ENCODE measurements at regions not wholly inside any gene's neighbourhood (a gene's known extent, or its start where the extent isn't known, plus 50 kb on each side); places are given as distances from the start of the nearest gene placed in this dataset.

DNA sequence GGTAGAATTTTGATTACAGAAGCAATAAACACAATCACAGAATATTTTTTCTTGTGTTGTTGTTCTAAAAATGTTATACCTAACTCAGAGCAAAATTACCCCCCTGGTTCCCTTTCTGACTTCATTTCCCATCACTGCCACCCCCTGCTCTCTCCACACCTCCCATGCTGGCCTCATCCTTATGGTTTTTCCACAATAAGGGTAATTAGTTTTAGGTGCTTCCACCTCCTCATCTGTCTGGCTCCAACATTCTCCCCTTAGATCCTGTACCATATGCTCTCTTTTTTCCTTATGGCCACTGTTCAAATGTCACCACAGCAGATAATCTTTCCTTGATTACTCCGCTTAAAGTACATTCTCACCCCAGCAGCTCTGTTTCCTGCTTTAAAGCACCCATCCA, 2208.6 kb downstream of the MRPL39 start:
- H3K36me3 ChIP-seq: no peaks in the 10 kb centered on the region
- TF ChIP-seq, protein P1, sequence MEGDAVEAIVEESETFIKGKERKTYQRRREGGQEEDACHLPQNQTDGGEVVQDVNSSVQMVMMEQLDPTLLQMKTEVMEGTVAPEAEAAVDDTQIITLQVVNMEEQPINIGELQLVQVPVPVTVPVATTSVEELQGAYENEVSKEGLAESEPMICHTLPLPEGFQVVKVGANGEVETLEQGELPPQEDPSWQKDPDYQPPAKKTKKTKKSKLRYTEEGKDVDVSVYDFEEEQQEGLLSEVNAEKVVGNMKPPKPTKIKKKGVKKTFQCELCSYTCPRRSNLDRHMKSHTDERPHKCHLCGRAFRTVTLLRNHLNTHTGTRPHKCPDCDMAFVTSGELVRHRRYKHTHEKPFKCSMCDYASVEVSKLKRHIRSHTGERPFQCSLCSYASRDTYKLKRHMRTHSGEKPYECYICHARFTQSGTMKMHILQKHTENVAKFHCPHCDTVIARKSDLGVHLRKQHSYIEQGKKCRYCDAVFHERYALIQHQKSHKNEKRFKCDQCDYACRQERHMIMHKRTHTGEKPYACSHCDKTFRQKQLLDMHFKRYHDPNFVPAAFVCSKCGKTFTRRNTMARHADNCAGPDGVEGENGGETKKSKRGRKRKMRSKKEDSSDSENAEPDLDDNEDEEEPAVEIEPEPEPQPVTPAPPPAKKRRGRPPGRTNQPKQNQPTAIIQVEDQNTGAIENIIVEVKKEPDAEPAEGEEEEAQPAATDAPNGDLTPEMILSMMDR (IDR thresholded peaks at IDR 0.05; ENCODE audit: borderline replicate concordance): no peak
- H3K4me3 ChIP-seq: no peak overlapping the region
- intact Hi-C loops (cut with micrococcal nuclease): no loop called here
- no peaks in the 10 kb centered on the region for H3K27me3 ChIP-seq (ENCODE audit: low read depth)
- H3K27ac ChIP-seq (replicated peaks): no peak overlapping the region
- no peaks in the 10 kb centered on the region for H3K4me1 ChIP-seq
- no peak for DNase-seq
- no peaks in the 10 kb centered on the region for H3K9me3 ChIP-seq (replicated peaks)

DNA sequence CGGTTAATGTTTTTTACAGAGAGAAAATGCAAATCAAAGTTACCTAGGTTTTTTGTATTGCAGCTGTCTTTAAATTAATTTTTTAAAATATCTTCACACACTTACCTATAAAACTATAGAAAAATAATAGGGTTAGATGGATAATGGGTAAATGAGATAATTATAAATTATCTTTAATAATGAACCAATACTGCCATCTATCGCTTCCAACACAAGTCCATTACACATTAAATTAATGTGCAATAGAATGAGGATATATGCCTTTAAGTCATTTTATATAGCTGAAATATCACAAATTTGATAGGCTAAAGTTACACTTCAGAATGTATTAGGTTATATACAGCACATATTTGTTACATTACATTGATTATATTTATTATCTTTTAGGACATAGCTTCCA, 2212.8 kb downstream of the MRPL39 start:
- Histone ChIP-seq H3K27me3 (ENCODE audit: low read depth) (no peaks in the 10 kb centered on the region), H3K27ac (replicated peaks) (no peak overlapping the region), H3K9me3 (replicated peaks) (peaks cover 4% of the 10 kb centered on the region), H3K4me1 (no peaks in the 10 kb centered on the region), H3K36me3 (no peaks in the 10 kb centered on the region), H3K4me3 (no peak overlapping the region)
- TF ChIP-seq, protein P1 (IDR thresholded peaks at IDR 0.05; ENCODE audit: borderline replicate concordance): no peak
- DNase-seq: no peak
- intact Hi-C loops (cut with micrococcal nuclease): no loop called here

DNA sequence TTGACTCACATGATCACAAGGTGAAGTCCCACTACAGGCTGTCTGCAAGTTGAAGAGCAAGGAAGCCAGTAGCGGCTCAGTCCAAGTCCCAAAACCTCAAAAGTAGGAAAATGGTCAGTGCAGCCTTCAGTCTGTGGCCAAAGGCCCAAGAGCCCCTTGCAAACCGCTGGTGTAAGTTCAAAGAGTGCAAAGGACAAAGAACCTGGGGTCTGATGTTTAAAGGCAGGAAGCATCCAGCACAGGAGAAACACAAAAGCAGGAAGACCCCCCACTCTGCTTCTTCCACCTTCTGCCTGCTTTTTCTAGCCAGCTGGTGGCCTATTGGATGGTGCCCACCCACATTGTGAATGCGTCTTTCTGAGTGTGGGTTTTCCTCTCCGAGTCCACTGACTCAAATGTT, 2222.6 kb downstream of the MRPL39 start:
- Histone ChIP-seq H3K4me1 (no peaks in the 10 kb centered on the region), H3K27ac (replicated peaks) (no peak overlapping the region), H3K4me3 (no peak overlapping the region), H3K27me3 (ENCODE audit: low read depth) (no peaks in the 10 kb centered on the region), H3K9me3 (replicated peaks) (peaks cover 8% of the 10 kb centered on the region), H3K36me3 (no peaks in the 10 kb centered on the region)
- DNase-seq: no peak
- intact Hi-C loops (cut with micrococcal nuclease): no loop called here
- TF ChIP-seq, protein P1 (IDR thresholded peaks at IDR 0.05; ENCODE audit: borderline replicate concordance): no peak

DNA sequence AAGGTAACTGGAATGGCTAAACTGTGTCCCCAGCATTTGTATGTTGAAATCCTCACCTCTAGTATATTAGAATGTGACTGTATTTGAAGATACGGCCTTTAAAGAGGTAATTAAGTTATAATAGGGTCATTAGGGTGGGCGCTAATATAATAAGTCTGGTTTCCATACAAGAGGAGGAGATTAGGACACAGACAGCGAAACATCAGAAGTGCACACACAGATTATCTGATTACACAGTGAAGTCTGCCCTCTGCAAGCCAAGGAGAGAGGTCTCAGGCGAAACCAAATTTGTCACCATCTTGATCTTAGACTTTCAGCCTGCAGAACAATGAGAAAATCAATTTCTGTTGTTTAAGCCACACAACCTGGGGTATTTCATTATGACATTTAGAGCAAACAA, 2233.1 kb downstream of the MRPL39 start:
- intact Hi-C loops (cut with micrococcal nuclease): no loop called here
- Histone ChIP-seq H3K4me1 (no peaks in the 10 kb centered on the region), H3K4me3 (no peak overlapping the region), H3K9me3 (replicated peaks) (peaks cover 2% of the 10 kb centered on the region), H3K36me3 (no peaks in the 10 kb centered on the region), H3K27ac (replicated peaks) (no peak overlapping the region), H3K27me3 (ENCODE audit: low read depth) (no peaks in the 10 kb centered on the region)
- TF ChIP-seq, protein P1 (IDR thresholded peaks at IDR 0.05; ENCODE audit: borderline replicate concordance): no peak
- no peak for DNase-seq

DNA sequence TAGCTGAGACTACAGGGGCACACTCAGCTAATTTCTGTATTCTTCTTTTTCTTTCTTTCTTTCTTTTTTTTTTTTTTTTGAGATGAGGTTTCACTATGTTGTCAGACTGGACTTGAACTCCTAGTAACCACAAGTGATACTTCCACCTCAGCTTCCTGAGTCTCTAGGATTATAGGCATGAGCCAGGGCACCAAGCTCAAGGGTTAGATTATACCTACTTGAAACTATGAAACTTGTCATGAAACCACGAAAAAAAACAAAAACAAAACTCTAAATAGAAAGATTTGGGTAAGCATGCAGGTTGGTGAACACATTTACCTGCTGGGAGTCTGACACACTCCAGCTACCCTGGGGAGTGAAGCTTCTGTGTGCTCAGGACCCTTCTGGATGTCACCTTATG, 2250.4 kb downstream of the MRPL39 start:
- H3K27ac ChIP-seq (replicated peaks): no peak overlapping the region
- H3K36me3 ChIP-seq: no peaks in the 10 kb centered on the region
- intact Hi-C loops (cut with micrococcal nuclease): no loop called here
- H3K4me3 ChIP-seq: no peak overlapping the region
- H3K9me3 ChIP-seq (replicated peaks): no peaks in the 10 kb centered on the region
- TF ChIP-seq, protein P1 (IDR thresholded peaks at IDR 0.05; ENCODE audit: borderline replicate concordance): no peak
- no peaks in the 10 kb centered on the region for H3K4me1 ChIP-seq
- no peaks in the 10 kb centered on the region for H3K27me3 ChIP-seq (ENCODE audit: low read depth)
- no peak for DNase-seq

DNA sequence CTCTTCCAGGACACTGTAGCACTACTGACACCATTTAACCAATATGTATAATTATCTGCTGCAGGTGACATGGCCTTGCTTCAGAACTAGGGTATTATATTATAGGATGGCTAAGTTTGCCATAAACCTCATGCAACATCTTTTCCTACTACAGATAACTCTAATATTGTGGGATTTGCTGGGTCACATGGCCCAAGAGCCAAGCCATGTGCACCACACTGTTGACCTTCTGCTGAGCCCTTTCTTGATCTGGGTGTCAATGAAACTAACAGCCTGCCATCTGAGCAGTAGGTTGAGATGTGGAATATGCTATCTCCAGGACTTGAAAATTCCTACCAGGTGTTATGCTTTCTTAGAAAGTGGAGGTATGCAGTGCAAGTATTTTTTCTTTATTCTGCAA, 2291.1 kb downstream of the MRPL39 start:
- Histone ChIP-seq H3K4me1 (no peaks in the 10 kb centered on the region), H3K27me3 (ENCODE audit: low read depth) (no peaks in the 10 kb centered on the region), H3K9me3 (replicated peaks) (no peaks in the 10 kb centered on the region), H3K4me3 (no peak overlapping the region), H3K27ac (replicated peaks) (no peak overlapping the region), H3K36me3 (no peaks in the 10 kb centered on the region)
- intact Hi-C loops (cut with micrococcal nuclease): no loop called here
- no peak for DNase-seq
- TF ChIP-seq, protein P1 (IDR thresholded peaks at IDR 0.05; ENCODE audit: borderline replicate concordance): no peak

Measured in left ventricle myocardium inferior (tissue), 1 donor.